ENCODE measurements at regions not wholly inside any gene's neighbourhood (a gene's known extent, or its start where the extent isn't known, plus 50 kb on each side); places are given as distances from the start of the nearest gene placed in this dataset.

DNA sequence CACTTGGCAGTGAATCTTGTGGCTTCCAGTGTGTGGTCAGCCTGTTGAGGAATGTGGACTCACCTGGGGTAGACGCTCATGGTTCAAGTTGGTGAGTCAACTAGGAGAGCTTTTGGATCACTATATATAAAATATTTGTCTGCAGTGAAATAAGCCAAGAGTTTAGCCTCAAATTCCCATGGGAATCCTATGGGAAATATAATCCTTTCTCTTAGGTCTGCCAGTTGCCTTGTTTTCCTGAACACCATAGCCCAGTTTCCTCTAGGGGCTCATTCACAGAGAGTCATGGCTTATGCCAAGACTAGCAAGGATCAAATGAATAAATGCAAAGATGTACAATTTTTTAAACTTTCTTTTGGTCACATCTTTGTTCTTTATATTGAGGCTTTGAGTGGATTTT is 100.1 kb upstream of the NPHP3 start:
- no peak for DNase-seq

DNA sequence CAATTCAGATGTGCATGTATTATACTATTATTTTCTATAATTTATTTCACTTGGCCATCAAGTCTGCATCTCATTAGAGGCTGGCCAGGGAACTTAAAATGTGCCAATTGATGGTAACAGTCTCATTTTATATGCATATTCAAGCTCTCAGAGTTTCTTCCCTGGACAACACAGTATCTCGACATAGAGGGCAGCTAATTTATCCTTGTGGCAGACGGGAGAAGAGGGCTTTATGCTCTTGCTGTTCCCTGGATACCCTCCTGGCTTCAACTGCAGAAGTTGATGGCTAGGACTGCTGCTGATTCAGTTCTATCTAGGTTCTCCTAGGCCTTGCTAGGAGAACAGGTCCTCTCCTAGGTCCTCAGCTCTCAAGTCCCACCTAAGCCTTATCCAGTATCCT is 99.1 kb upstream of the NPHP3 start:
- no peak for DNase-seq

DNA sequence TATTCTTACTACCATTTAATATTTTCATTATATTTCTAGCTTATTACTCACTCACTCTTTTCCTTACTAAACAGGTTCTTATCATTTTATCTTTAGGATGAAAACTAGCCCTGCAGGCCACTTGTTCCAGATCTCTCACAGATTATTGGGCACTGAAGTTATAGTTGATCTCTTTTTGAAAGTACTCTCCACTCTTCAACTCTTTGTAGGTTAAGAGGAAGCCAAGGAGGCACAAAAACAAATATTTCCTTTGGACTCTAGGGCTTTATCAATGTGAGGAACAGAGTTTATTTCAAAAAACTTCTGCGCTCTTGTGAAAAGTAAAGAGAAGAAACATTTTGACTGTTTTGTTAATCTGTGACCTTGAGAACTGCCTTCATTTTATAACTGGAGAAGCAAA is 96.0 kb upstream of the NPHP3 start:
- DNase-seq: no peak

DNA sequence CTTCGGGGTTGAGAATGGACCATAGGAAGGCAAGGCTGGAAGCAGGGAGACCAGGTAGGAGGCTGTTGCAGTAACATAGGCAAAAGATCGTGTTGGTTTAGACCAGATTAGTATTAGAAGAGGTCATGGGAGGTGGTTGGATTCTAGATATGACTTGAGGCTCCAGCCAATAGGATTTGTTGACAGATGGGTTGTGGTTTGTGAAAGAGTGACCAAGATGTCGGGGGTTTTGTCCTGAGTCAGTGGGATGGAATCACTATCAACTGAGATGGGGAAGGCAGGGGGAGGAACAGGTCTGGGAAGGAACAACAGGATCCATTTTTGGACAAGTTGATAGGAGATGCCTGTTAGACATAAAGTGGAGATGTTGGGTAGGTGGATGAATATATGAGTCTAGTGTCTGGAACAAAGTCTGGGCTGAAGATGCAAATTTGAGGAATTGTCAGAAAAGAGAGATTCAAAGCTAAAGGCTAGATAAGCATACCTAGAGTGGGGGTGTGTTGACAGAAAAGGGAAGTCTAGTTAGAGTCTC is 95.5 kb upstream of the NPHP3 start:
- no peak for DNase-seq

DNA sequence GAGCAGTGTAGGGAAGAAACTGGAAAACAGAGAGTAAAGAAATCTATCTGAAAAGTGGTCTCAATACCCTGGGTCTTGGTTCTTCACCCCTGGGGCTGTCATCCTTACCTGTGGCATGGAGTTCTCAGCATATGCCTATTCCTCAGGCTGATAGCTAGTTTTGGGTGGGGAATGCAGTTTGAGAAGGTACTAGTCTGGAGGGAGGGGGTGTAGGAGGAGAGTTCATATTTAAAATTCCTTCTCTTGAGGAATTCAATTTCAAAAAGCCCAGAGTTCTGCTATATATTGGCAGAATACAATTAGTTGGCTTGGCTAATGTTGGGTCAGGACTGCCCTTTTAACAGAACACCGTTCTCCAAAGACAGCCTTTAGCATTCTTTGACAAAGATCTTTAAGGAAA is 82.9 kb upstream of the NPHP3 start:
- no peak for DNase-seq

DNA sequence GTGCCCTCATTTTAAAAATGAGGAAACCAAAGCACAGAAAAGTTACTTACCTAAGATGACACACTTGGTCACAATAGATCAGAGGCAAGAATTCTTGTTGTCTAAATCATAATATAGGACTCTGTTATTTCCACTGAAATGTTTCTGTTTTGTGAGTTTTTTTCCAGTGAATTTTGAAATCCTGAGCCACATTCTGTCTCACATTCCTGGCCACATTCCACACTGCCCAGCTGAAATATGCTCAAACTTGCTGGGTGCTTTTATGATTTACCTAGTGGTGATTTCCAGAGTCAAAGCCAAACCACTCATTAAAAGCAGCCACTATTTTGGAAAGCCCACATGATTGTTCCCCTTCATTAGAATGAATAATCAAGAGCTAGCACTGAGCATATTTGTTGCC is 82.3 kb upstream of the NPHP3 start:
- no peak for DNase-seq

DNA sequence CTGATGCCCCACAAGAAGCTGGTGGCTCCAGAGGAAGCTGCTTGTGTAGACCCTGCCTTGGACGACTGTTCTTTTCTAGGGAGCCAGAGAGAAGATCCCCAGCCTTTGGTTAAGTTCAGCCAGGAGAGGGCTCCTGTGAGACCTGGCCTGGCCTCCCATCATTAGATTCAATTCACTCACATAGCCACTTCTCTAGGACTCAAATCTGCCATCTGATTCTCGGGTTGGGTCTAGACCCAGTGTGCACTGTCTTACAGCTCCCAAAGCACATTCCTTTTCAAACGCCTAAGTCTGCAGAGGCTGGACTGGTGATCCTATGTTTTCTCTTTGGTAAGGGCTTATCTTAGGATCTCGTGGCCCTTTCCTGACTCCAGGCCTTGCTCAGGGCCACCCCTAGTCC is 81.7 kb upstream of the NPHP3 start:
- DNase-seq: no peak

DNA sequence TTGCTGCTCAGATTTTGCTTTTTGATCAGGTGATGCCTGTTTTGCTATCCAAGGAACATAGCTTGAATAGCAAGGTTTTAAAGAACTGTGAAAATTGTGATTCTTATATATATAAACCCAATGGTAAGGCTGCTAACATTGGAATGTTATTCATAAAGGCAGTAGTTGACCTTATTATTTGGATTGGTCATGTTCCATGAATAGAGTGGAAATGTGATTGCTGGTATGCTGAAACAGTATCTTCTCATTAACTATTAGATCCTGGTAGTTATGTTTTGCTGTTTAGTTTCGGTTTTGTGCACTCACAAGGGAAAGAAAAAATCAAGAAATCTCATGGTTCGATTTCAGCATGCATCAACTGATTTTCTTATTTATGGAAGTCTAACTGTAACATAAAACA is 78.7 kb upstream of the NPHP3 start:
- DNase-seq: no peak

DNA sequence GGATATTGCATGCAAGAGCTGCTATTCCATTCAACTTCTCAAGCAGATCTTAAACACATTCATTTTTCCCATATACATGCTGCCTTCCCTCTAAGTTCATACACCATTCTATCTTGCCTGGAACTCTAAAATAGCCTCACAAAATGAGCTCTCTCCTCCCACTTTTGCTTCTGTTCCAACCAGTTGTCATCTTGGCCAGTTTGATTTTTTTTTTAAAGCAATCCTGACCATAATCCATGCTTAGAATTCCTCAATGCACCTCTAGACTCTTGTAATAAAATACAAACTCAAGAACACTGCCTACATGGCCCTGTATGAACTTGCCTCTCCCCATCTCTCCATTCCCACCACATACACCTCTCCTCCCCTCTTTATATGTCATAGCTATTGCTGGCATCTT is 68.6 kb upstream of the NPHP3 start:
- DNase-seq: no peak

DNA sequence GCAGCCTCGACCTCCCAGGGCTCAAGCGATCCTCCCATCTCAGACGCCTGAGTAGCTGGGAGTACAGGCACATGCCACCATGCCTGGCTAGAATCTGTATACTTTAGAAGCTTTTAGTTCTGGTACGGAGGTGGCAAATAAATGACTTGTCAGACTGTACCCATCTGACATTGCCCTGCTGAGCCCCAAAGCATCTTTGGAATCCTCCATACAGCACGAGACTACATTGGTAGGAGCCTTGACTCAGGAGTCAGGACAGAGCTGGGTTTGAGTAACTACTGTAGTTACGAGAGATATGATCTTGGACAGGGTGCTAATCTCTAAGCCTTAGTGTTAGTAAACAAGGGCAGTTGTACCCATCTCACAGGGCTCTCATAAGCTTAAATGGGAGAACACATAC is 67.8 kb upstream of the NPHP3 start:
- no peak for DNase-seq

DNA sequence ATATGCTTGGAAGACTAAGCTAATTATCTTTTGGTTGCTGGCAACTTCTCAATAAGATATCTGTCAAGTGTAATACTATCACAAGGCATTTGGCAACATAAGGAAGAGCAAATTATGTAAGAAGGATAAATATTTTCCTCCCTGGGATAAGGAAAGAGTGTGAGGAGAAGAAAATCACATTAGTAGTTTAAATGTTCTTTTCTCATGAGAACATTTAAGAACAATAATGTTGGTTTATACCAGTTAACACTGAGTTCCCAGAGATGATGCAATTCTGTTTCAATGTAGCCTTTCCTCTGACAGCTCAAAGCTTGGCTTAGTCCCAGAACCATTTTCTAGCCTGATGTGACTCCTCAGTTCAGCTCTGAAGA is 66.1 kb upstream of the NPHP3 start:
- DNase-seq: peak; percentile 55

DNA sequence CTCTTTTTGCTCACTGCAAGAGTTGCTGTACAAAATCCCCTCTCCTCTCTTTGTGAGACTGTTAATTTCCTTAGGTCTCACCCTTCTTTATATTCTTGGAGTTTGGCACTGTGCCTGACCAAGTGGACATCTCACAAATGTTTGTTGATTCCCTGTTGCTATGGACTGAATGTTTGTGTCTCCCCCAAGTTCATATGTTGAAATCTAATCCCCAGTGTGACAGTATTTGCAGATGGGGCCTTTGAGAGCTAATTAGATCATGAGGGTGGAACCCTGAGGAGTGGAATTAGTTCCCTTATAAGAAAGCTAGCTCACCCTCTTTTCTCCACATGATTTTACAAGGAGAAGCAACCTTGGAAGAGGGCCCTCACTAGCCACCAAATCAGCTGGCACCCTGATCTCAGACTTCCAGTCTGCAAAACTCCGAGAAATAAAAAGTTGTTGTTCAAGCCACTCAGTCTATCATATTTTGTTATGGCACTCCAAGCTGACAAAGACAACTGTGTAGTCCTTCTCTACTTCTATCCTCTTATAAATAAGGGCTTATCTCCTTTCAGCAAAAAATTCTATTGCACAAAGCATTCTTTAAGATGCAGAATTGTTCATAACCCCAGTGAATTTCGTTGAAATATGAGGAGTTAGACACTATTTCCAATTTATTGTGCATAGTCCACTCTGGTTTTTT is 65.5 kb upstream of the NPHP3 start:
- peak; percentile 31 for DNase-seq

DNA sequence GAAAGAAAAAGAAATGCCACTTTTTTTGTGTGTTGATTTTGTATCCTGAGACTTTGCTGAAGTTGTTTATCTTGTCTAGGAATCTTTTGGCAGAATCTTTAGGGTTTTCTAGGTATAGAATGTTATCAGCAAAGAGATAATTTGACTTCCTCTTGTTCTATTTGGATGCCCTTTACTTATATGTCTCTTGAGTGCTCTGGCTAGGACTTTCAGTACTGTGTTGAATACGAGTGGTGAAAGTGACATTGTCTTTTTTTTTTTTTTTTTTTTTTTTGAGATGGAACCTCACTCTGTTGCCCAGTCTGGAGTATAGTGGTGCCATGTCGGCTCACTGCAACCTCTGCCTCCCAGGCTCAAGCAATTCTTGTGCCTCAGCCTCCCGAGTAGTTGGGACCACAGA is 64.7 kb upstream of the NPHP3 start:
- no peak for DNase-seq

DNA sequence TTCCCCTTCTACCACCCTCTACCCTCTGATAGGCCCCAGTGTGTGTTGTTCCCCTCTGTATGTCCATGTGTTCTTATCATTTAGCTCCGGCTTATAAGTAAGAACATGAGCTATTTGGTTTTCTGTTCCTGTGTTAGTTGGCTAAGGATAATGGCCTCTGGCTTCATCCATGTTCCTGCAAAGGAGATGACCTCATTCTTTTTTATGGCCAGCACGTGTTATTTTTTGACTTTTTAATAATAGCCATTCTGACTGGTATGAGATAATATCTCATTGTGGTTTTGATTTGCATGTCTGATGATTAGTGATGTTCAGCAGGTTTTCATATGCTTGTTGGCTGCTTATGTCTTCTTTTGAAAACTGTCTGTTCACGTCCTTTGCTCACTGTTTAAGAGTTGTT is 63.1 kb upstream of the NPHP3 start:
- DNase-seq: no peak

DNA sequence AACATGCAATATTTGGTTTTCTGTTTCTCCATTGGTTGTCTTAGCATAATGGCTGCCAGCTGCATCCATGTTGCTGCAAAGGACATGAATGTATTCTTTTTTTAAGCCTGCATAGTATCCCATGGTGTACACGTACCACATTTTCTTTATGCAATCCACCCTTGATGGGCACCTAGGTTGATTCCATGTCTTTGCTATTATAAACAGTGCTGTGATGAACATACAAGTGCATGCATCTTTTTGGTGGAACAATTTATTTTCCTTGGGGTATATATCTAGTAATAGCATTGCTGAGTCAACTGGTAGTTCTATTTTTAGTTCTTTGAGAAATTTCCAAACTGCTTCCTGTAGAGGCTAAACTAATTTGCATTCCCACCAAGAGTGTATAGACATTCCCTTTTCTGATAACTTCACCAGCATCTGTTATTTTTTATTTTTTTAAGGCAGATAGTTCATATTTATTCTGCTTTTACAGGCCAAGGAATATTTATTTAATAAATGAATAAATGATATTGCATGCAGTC is 62.4 kb upstream of the NPHP3 start:
- no peak for DNase-seq

DNA sequence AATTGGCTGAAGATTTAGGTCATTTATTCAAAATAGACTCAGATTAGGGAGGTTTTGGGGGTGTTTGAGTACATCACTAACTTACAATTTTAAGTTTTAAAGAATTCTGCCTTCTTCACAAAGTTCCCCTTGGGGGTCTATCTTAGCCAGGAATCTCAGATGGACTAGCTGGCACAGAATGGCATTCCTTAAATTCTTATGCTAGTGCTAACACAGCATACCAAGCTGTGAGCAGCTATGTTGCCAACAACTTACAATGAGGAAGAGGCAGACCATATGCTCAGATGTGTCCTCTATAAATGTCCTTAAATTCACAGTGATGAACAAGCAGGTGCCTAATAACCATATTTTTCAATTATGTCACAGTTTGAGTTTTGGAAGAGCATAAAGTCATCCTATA is 60.9 kb upstream of the NPHP3 start:
- DNase-seq: no peak

DNA sequence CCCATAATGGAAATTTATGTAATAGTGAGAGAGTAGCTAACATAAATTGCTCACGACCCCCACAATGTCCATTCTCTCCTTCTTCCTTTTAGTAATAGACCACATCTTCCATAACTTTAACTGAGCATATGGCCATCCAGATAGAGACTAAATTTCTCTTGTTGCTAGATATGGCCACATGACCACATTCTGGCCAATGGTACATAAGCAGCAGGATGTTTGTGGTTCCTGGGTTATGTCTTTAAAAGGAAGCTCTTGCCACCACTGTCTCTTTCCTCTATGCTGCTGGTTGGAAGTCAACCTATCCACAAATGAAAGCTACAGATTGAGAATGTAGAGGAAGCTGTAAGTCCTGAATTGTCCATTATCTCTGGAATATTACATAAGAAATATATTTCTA is 59.7 kb upstream of the NPHP3 start:
- no peak for DNase-seq

DNA sequence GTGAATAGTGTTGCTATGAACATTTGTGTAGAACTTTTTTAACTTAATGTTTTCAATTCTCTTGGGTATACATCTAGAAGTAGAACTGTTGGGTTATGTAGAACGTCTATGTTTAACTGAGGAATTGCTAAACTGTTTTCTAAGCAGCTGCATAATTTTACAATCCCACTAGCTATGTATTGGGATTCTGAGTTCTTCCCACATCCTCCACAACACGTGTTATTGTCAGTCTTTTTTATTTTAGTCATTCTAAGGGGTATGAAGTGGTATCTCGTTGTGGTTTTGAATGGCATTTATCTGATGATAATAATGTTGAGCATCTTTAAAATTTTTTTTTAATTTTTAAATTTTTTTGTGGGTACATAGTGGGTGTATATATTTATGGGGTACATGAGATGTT is 55.0 kb upstream of the NPHP3 start:
- no peak for DNase-seq

DNA sequence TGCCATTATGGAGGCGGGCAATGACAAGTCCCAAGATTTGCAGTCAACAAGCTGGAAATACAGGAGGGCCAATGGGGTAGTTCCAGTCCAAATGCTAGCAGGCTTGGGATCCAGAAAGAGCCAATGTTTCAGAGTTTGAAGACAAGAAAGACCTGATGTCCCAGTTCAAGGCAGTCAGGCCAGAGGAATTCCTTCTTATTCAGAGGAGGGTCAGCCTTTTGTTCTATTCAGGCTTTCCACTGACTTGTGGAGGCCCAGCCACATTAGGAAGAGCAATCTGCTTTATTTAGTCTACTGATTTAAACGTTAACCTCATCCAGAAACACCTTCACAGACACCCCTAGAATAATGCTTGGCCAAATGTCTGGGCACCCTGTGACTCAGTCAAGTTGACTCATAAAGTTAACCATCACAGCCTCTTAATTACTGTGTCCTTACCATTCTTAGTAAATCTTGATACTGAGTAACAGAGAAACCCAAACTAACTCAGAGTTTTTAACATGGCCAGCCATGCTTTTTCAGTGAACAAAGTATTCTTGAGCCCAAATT is 50.9 kb upstream of the NPHP3 start:
- no peak for DNase-seq

DNA sequence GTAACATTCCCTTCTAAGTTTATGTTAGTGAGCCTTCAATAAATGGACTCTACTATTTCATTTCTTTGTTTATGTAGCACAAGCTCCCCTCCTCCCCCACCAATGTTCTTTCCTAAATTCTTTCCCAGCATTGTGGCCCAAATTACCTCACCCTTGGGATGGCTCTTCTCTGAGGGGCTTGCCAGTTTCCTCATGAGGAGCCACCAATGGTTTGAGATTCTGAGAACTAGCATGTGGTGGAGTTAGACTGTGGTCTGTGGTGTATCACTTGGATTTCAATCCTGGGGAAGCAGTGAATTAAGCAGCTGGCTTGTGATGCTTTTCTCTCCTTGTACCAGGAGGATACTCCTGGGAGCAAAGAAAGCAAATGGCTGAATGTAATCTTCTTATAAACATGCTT is 50.0 kb upstream of the NPHP3 start:
- no peak for DNase-seq
